ENCODE measurements at regions not wholly inside any gene's neighbourhood (a gene's known extent, or its start where the extent isn't known, plus 50 kb on each side); places are given as distances from the start of the nearest gene placed in this dataset.

GRCh38 chr7:27361522-27361921, 118.9 kb downstream of the EVX1 start:
- peak overlapping the region; percentile 79 for H3K27ac Mint-ChIP-seq (ENCODE audit: unreplicated experiment)
- TF ChIP-seq, protein P1, sequence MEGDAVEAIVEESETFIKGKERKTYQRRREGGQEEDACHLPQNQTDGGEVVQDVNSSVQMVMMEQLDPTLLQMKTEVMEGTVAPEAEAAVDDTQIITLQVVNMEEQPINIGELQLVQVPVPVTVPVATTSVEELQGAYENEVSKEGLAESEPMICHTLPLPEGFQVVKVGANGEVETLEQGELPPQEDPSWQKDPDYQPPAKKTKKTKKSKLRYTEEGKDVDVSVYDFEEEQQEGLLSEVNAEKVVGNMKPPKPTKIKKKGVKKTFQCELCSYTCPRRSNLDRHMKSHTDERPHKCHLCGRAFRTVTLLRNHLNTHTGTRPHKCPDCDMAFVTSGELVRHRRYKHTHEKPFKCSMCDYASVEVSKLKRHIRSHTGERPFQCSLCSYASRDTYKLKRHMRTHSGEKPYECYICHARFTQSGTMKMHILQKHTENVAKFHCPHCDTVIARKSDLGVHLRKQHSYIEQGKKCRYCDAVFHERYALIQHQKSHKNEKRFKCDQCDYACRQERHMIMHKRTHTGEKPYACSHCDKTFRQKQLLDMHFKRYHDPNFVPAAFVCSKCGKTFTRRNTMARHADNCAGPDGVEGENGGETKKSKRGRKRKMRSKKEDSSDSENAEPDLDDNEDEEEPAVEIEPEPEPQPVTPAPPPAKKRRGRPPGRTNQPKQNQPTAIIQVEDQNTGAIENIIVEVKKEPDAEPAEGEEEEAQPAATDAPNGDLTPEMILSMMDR (IDR thresholded peaks at IDR 0.05; ENCODE audit: insufficient read depth in 1 of 2, low read depth in 1 of 2, low read length in 1 of 2, severe bottlenecking in 1 of 2, unreplicated experiment in 1 of 2) = no peak
- H3K4me1 ChIP-seq = peaks cover 29% of the 10 kb centered on the region
- DNase-seq = peak; percentile 37 to 60
- H3K36me3 Mint-ChIP-seq (ENCODE audit: insufficient read depth, unreplicated experiment) = no peaks in the 10 kb centered on the region
- ChIA-PET POLR2A (no interaction called here), CTCF (no interaction called here)
- intact Hi-C loops (cut with micrococcal nuclease; ENCODE audit: unreplicated experiment) = no loop called here
- H3K4me3 ChIP-seq (ENCODE audit: low read depth, low read length) = no peak overlapping the region
- H3K4me3 Mint-ChIP-seq (ENCODE audit: unreplicated experiment) = no peak overlapping the region
- no peaks in the 10 kb centered on the region for H3K9me3 Mint-ChIP-seq (ENCODE audit: unreplicated experiment)
- peaks cover 20% of the 10 kb centered on the region for H3K4me1 Mint-ChIP-seq (ENCODE audit: low read depth, unreplicated experiment)
- H3K27me3 ChIP-seq (replicated peaks; ENCODE audit: control insufficient read depth, insufficient read depth, low read length) = no peaks in the 10 kb centered on the region
- H3K36me3 ChIP-seq (ENCODE audit: control insufficient read depth, insufficient read depth, low read length) = no peaks in the 10 kb centered on the region
- no peaks in the 10 kb centered on the region for H3K27me3 Mint-ChIP-seq (ENCODE audit: insufficient read depth, unreplicated experiment)
- H3K9me3 ChIP-seq = no peaks in the 10 kb centered on the region
- no TSS peak for BruUV-seq (replicated peaks)

DNA sequence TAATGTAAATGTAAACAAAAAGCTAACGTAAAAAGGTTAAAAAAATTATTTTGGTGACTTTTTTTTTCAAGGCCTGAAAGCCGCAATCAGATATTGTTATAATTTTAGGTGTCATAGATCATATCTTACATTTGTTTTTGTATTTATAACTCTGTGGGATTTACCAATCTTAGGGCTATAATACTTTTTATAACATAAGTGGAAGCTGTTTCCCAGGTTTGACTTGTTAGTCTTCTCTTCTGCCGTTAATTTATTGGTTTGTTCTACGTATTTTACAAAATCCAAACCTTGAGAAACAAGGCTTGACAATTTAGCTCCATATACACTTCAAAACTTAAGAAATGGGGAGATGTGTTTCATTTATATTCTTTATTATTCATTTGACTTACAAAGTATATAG, 119.4 kb downstream of the EVX1 start:
- no peaks in the 10 kb centered on the region for H3K9me3 ChIP-seq
- Mint-ChIP-seq H3K4me3 (ENCODE audit: unreplicated experiment) (no peak overlapping the region), H3K36me3 (ENCODE audit: insufficient read depth, unreplicated experiment) (no peaks in the 10 kb centered on the region), H3K9me3 (ENCODE audit: unreplicated experiment) (no peaks in the 10 kb centered on the region), H3K27ac (ENCODE audit: unreplicated experiment) (peak overlapping the region; percentile 79), H3K4me1 (ENCODE audit: low read depth, unreplicated experiment) (peaks cover 20% of the 10 kb centered on the region), H3K27me3 (ENCODE audit: insufficient read depth, unreplicated experiment) (no peaks in the 10 kb centered on the region)
- H3K4me3 ChIP-seq (ENCODE audit: low read depth, low read length) = no peak overlapping the region
- BruUV-seq (replicated peaks) = TSS peak; percentile 68
- DNase-seq = no peak
- no peaks in the 10 kb centered on the region for H3K27me3 ChIP-seq (replicated peaks; ENCODE audit: control insufficient read depth, insufficient read depth, low read length)
- TF ChIP-seq, protein P1 (IDR thresholded peaks at IDR 0.05; ENCODE audit: insufficient read depth in 1 of 2, low read depth in 1 of 2, low read length in 1 of 2, severe bottlenecking in 1 of 2, unreplicated experiment in 1 of 2) = no peak
- ChIA-PET CTCF (no interaction called here), POLR2A (no interaction called here)
- intact Hi-C loops (cut with micrococcal nuclease; ENCODE audit: unreplicated experiment) = no loop called here
- peaks cover 29% of the 10 kb centered on the region for H3K4me1 ChIP-seq
- no peaks in the 10 kb centered on the region for H3K36me3 ChIP-seq (ENCODE audit: control insufficient read depth, insufficient read depth, low read length)

GRCh38 chr7:27364344-27364758, 121.7 kb downstream of the EVX1 start:
- CTCF ChIA-PET = no interaction called here
- Mint-ChIP-seq H3K36me3 (ENCODE audit: insufficient read depth, unreplicated experiment) (no peaks in the 10 kb centered on the region), H3K4me1 (ENCODE audit: low read depth, unreplicated experiment) (peaks cover 20% of the 10 kb centered on the region), H3K9me3 (ENCODE audit: unreplicated experiment) (no peaks in the 10 kb centered on the region), H3K4me3 (ENCODE audit: unreplicated experiment) (no peak overlapping the region), H3K27ac (ENCODE audit: unreplicated experiment) (no peak overlapping the region), H3K27me3 (ENCODE audit: insufficient read depth, unreplicated experiment) (no peaks in the 10 kb centered on the region)
- H3K9me3 ChIP-seq = no peaks in the 10 kb centered on the region
- peaks cover 45% of the 10 kb centered on the region for H3K4me1 ChIP-seq
- POLR2A ChIA-PET = interaction anchor here (0.6 kb wide), 1 partner anchor 532 kb away, joined by 3 read pairs; no protein-coding TSS in a partner anchor
- BruUV-seq (replicated peaks) = no TSS peak
- TF ChIP-seq, protein P1 (IDR thresholded peaks at IDR 0.05; ENCODE audit: insufficient read depth in 1 of 2, low read depth in 1 of 2, low read length in 1 of 2, severe bottlenecking in 1 of 2, unreplicated experiment in 1 of 2) = no peak
- intact Hi-C loops (cut with micrococcal nuclease; ENCODE audit: unreplicated experiment) = loop anchor here (2.0 kb wide), 1 partner anchor 18 kb away; no protein-coding TSS in a partner anchor
- H3K36me3 ChIP-seq (ENCODE audit: control insufficient read depth, insufficient read depth, low read length) = no peaks in the 10 kb centered on the region
- DNase-seq = no peak
- H3K27me3 ChIP-seq (replicated peaks; ENCODE audit: control insufficient read depth, insufficient read depth, low read length) = no peaks in the 10 kb centered on the region
- no peak overlapping the region for H3K4me3 ChIP-seq (ENCODE audit: low read depth, low read length)

All from Caco-2 (cell line).